Trophoblast cell (in vitro differentiated cells and primary cell): ENCODE measurements at regions not wholly inside any gene's neighbourhood (a gene's known extent, or its start where the extent isn't known, plus 50 kb on each side); places are given as distances from the start of the nearest gene placed in this dataset.

Experiments used
- DNase-seq, 2 donors: peaks; one replicate each; pipeline ENCODE4 v3.0.0-alpha.2; 2016
- H2AFZ ChIP-seq: 2 replicates; pipeline ENCODE4 v1.6.1; 2013; ENCODE audit warnings: low read length, moderate library complexity, mild to moderate bottlenecking; ENCODE audit not compliant: insufficient read depth, poor library complexity
- H2AK5ac ChIP-seq: 2 replicates; pipeline ENCODE4 v1.6.1; 2013; ENCODE audit warnings: mild to moderate bottlenecking, low read length
- H2BK120ac ChIP-seq: 2 replicates; pipeline ENCODE4 v1.6.1; 2013; ENCODE audit warnings: low read length, mild to moderate bottlenecking, moderate library complexity; ENCODE audit not compliant: insufficient read depth, poor library complexity
- H2BK12ac ChIP-seq: 2 replicates; pipeline ENCODE4 v1.6.1; 2013; ENCODE audit warnings: mild to moderate bottlenecking, low read length, moderate library complexity
- H2BK5ac ChIP-seq: 2 replicates; pipeline ENCODE4 v1.6.1; 2013; ENCODE audit warnings: low read length, low read depth, moderate library complexity, mild to moderate bottlenecking; ENCODE audit not compliant: poor library complexity
- H3K14ac ChIP-seq: 2 replicates; pipeline ENCODE4 v1.6.1; 2013; ENCODE audit warnings: mild to moderate bottlenecking, low read length
- H3K18ac ChIP-seq: 2 replicates; pipeline ENCODE4 v1.6.1; 2013; ENCODE audit warnings: mild to moderate bottlenecking, low read length
- H3K23ac ChIP-seq: 2 replicates; pipeline ENCODE4 v1.6.1; 2013; ENCODE audit warnings: low read length
- H3K27ac ChIP-seq: 2 replicates; pipeline ENCODE4 v1.5.1; 2013; ENCODE audit warnings: low read depth, mild to moderate bottlenecking, inconsistent platforms, low read length, moderate library complexity
- H3K27me3 ChIP-seq: 2 replicates; pipeline ENCODE4 v1.6.1; 2013; ENCODE audit warnings: inconsistent platforms, mild to moderate bottlenecking, low read length, moderate library complexity; ENCODE audit not compliant: insufficient read depth
- H3K36me3 ChIP-seq, 2 experiments: 1 replicate in 1 of 2; 2 replicates in 1 of 2; pipeline ENCODE4 v1.6.1; 2013; ENCODE audit warnings: low read length in 2 of 2, mild to moderate bottlenecking in 2 of 2, moderate library complexity in 1 of 2; ENCODE audit not compliant: insufficient read depth in 2 of 2, control insufficient read depth in 1 of 2
- H3K4ac ChIP-seq: 2 replicates; pipeline ENCODE4 v1.6.1; 2013; ENCODE audit warnings: low read depth, mild to moderate bottlenecking, low read length, moderate library complexity
- H3K4me1 ChIP-seq, 2 experiments: 1 replicate in 1 of 2; 2 replicates in 1 of 2; pipeline ENCODE4 v1.6.1; 2013; ENCODE audit warnings: low read length in 2 of 2, mild to moderate bottlenecking in 2 of 2, moderate library complexity in 1 of 2; ENCODE audit not compliant: insufficient read depth in 2 of 2, control insufficient read depth in 1 of 2
- H3K4me2 ChIP-seq: 2 replicates; pipeline ENCODE4 v1.6.1; 2013; ENCODE audit warnings: inconsistent platforms, mild to moderate bottlenecking, low read length, moderate library complexity
- H3K4me3 ChIP-seq: 2 replicates; pipeline ENCODE4 v1.5.1; 2013; ENCODE audit warnings: mild to moderate bottlenecking, low read depth, low read length, inconsistent platforms
- H3K79me1 ChIP-seq: one replicate; pipeline ENCODE4 v1.6.1; 2013; ENCODE audit warnings: low read length
- H3K79me2 ChIP-seq: 2 replicates; pipeline ENCODE4 v1.6.1; 2013; ENCODE audit warnings: low read length, mild to moderate bottlenecking; ENCODE audit not compliant: control insufficient read depth, insufficient read depth, poor library complexity
- H3K9ac ChIP-seq: 2 replicates; pipeline ENCODE4 v1.6.1; 2013; ENCODE audit warnings: mild to moderate bottlenecking, low read length
- H3K9me3 ChIP-seq: 2 replicates; pipeline ENCODE4 v1.6.1; 2013; ENCODE audit warnings: low read depth, mild to moderate bottlenecking, control low read depth, inconsistent platforms, low read length; ENCODE audit not compliant: insufficient read depth
- H4K12ac ChIP-seq: 2 replicates; pipeline ENCODE4 v1.6.1; 2013; ENCODE audit warnings: low read depth, mild to moderate bottlenecking, low read length, moderate library complexity
- H4K8ac ChIP-seq: 2 replicates; pipeline ENCODE4 v1.6.1; 2013; ENCODE audit warnings: low read depth, mild to moderate bottlenecking, low read length, moderate library complexity
- H4K91ac ChIP-seq: one replicate; pipeline ENCODE4 v1.6.1; 2013; ENCODE audit warnings: low read depth, mild to moderate bottlenecking, low read length, moderate library complexity
- WGBS: extraction: QIAGEN DNeasy Blood & Tissue Kit; methylation state at CpG from one replicate; pipeline ENCODE4 v1.1.7; 2013; ENCODE audit warnings: missing lambda C conversion rate; ENCODE audit not compliant: insufficient read length, insufficient coverage; ENCODE audit errors: extremely low coverage; 5-methylcytosine and 5-hydroxymethylcytosine counted together

DNA sequence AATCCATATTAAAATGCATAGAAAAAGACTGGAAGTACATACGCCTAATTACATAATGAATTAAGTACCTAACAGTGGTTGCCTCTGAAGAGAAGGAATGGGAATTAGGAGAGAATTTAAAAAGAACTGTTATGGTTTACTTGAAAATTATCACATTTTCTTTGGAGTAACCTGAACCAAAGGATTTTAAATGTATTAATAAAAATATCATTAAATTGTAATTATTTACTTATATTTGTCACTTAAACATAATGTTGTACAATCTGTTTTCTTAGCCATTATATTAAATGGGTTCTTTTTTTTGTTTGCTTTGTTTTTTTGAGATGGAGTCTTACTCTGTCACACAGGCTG is 114.2 kb upstream of the SLC7A14 start:
- Histone ChIP-seq H3K4me3 (no peak overlapping the region), H3K9me3 (no peaks in the 10 kb centered on the region), H3K23ac (no peak overlapping the region), H3K4me1 (no peaks in the 10 kb centered on the region), H2BK5ac (no peak overlapping the region), H2AK5ac (no peak overlapping the region), H3K27ac (no peak overlapping the region), H3K36me3 (peaks cover 0 to 2% of the 10 kb centered on the region in 2 experiments), H3K4ac (no peak overlapping the region), H2BK12ac (no peak overlapping the region), H4K12ac (no peak overlapping the region), H3K14ac (no peak overlapping the region), H4K91ac (no peak overlapping the region), H2AFZ (no peak overlapping the region), H3K79me1 (no peaks in the 10 kb centered on the region), H3K27me3 (no peaks in the 10 kb centered on the region), H3K18ac (no peak overlapping the region), H4K8ac (no peak overlapping the region), H3K9ac (no peak overlapping the region), H2BK120ac (no peak overlapping the region), H3K4me2 (no peak overlapping the region), H3K79me2 (no peaks in the 10 kb centered on the region)
- WGBS: no CpG with 5 or more reads among the region's 1 CpG
- DNase-seq: no peak

DNA sequence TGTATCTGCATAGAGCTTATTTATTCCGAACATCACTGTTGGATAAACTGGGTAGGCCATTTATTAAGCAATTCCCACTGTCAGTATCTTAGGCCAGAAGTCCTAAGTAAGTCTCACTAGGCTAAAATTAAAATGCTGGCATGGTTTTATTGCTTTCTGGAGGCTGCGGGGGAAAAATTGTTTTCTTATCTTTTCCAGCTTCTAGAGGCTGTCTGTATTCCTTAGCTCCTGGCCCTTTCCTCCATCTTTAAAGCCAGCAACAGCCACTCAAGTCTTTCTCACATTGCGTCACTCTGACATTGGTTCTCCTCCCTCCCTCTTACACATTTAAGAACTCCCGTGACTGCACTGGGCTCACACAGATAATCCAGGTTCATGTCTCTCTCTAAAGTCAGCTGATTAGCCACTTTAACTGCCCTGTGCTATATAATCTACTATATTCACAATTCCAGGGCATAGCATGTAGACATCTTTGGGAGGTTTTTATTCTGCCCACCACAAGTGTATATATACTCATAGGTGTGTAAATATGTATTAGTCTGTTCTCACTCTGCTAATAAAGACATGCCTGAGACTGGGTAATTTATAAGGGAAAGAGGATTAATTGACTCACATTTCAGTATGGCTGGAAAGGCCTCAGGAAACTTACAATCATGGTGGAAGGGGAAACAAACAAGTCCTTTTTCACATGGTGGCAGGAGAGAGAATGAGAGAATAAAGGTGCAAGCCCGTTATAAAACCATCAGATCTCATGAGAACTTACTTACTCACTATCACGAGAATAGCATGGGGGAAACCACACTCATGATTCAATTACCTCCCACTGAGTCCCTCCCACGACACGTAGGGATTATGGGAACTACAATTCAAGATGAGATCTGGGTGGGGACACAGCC is 113.5 kb upstream of the SLC7A14 start:
- Histone ChIP-seq H3K9me3 (no peaks in the 10 kb centered on the region), H3K36me3 (peaks cover 0 to 2% of the 10 kb centered on the region in 2 experiments), H3K4ac (no peak overlapping the region), H2AK5ac (no peak overlapping the region), H4K12ac (no peak overlapping the region), H3K27ac (no peak overlapping the region), H2BK12ac (no peak overlapping the region), H3K18ac (no peak overlapping the region), H2BK5ac (no peak overlapping the region), H3K9ac (no peak overlapping the region), H3K79me1 (no peaks in the 10 kb centered on the region), H4K91ac (no peak overlapping the region), H3K79me2 (no peaks in the 10 kb centered on the region), H3K14ac (no peak overlapping the region), H3K27me3 (no peaks in the 10 kb centered on the region), H2BK120ac (no peak overlapping the region), H3K4me3 (no peak overlapping the region), H3K4me2 (no peak overlapping the region), H3K23ac (no peak overlapping the region), H3K4me1 (no peaks in the 10 kb centered on the region), H4K8ac (no peak overlapping the region), H2AFZ (no peak overlapping the region)
- no CpG with 5 or more reads among the region's 8 CpGs for WGBS
- no peak for DNase-seq

DNA sequence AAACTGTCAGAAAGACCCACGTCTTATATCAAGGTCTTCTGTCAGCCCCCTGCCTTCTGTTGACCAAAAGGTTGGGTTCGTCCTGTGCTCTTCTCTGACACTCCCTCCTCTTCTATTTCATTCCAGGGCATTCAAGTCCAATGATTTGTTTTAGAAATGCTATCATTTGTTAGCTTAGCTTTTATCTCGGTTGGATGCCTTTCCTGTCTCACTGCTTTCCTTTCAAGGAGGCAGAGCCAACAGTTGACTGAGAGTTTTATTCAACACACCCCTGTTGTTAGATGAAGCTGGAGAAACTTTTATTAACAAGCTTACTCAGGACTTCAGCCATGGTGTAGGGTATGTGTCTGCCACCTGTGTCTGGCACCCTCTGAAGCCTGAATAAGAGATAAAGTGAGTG is 112.0 kb upstream of the SLC7A14 start:
- H3K23ac ChIP-seq: no peak overlapping the region
- H3K4ac ChIP-seq: no peak overlapping the region
- H4K12ac ChIP-seq: no peak overlapping the region
- no peak overlapping the region for H3K9ac ChIP-seq
- H3K4me3 ChIP-seq: no peak overlapping the region
- H3K36me3 ChIP-seq: no peaks in the 10 kb centered on the region
- H2BK5ac ChIP-seq: no peak overlapping the region
- no CpG with 5 or more reads among the region's 3 CpGs for WGBS
- no peak for DNase-seq
- H2AK5ac ChIP-seq: no peak overlapping the region
- H3K14ac ChIP-seq: no peak overlapping the region
- H3K79me1 ChIP-seq: no peaks in the 10 kb centered on the region
- no peak overlapping the region for H3K27ac ChIP-seq
- H2BK120ac ChIP-seq: no peak overlapping the region
- no peaks in the 10 kb centered on the region for H3K79me2 ChIP-seq
- no peak overlapping the region for H4K8ac ChIP-seq
- no peak overlapping the region for H2AFZ ChIP-seq
- no peak overlapping the region for H4K91ac ChIP-seq
- H3K9me3 ChIP-seq: no peaks in the 10 kb centered on the region
- no peak overlapping the region for H2BK12ac ChIP-seq
- no peak overlapping the region for H3K18ac ChIP-seq
- no peaks in the 10 kb centered on the region for H3K27me3 ChIP-seq
- no peak overlapping the region for H3K4me2 ChIP-seq
- H3K4me1 ChIP-seq: no peaks in the 10 kb centered on the region

DNA sequence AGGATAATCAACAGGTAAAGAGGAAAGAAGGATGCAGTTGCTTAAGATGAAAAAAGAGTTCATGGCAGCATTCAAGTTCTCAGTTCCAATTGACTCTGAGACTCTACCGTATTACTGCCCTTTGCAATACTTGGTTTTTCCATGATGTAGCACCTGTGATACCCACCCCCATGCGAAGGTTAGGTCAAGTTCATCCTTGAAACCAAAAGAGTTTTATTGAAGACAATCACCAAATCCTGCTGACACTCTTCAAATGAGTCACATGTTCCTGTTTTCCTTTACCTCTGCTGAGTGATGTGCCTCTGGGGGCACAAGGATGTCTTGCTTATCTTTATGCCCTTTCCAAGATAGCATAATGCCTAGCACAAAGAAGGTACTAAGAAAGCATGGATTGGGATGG is 111.3 kb upstream of the SLC7A14 start:
- H3K18ac ChIP-seq: no peak overlapping the region
- H3K36me3 ChIP-seq: no peaks in the 10 kb centered on the region
- no peak overlapping the region for H2BK5ac ChIP-seq
- H3K79me1 ChIP-seq: no peaks in the 10 kb centered on the region
- H3K14ac ChIP-seq: no peak overlapping the region
- H3K27me3 ChIP-seq: no peaks in the 10 kb centered on the region
- H3K4me3 ChIP-seq: no peak overlapping the region
- no peak overlapping the region for H4K12ac ChIP-seq
- H3K79me2 ChIP-seq: no peaks in the 10 kb centered on the region
- H2BK12ac ChIP-seq: no peak overlapping the region
- H2AFZ ChIP-seq: no peak overlapping the region
- no peak overlapping the region for H3K27ac ChIP-seq
- WGBS: no CpG with 5 or more reads among the region's 2 CpGs
- H2BK120ac ChIP-seq: no peak overlapping the region
- no peak overlapping the region for H4K91ac ChIP-seq
- DNase-seq: no peak
- no peak overlapping the region for H3K4me2 ChIP-seq
- no peak overlapping the region for H3K9ac ChIP-seq
- no peak overlapping the region for H3K4ac ChIP-seq
- H3K4me1 ChIP-seq: peaks cover 0 to 4% of the 10 kb centered on the region in 2 experiments
- H3K23ac ChIP-seq: no peak overlapping the region
- no peak overlapping the region for H4K8ac ChIP-seq
- no peaks in the 10 kb centered on the region for H3K9me3 ChIP-seq
- H2AK5ac ChIP-seq: no peak overlapping the region
